HPDE6-E6E7 (cell line): ENCODE measurements at regions not wholly inside any gene's neighbourhood (a gene's known extent, or its start where the extent isn't known, plus 50 kb on each side); places are given as distances from the start of the nearest gene placed in this dataset.
"Not testable (repeated sequence)": the region's sequence is repeated elsewhere in the genome, so short reads cannot be mapped to it uniquely, and the experiment has no call there.

Experiments used
- DNase-seq: peaks from one replicate; pipeline ENCODE4 v3.0.0; 2011; ENCODE audit warnings: missing footprints; ENCODE audit errors: extremely low spot score

GRCh38 chr4:148955564-148956297, 513.5 kb upstream of the NR3C2 start:
- no peak for DNase-seq

GRCh38 chr4:148954011-148954749, 512.0 kb upstream of the NR3C2 start:
- DNase-seq = no peak

GRCh38 chr4:148951346-148951745, 509.1 kb upstream of the NR3C2 start:
- no peak for DNase-seq

DNA sequence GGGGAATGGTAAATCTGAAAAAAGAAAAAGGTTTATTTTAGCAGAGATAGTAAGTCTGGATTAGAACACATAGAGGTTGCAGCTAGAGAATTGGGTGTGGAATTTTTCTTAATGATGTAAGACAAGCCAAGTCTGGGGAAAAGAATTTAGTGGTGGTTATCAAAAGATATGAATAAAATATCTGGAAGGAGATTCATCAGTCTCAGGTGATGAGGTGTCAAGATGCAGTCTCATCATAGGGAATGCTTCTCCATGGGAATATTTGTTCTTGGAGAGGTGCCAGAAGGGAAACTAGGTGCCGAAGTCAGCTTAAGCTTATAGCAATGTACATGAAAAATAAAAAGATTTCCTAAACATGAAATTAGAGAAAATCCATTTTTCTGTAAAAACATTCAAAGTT, 504.1 kb upstream of the NR3C2 start:
- DNase-seq = no peak

GRCh38 chr4:148944839-148945219, 502.6 kb upstream of the NR3C2 start:
- DNase-seq = no peak

- no peak for DNase-seq
Observed at GRCh38 chr4:148944136-148944838, 502.1 kb upstream of the NR3C2 start.

DNA sequence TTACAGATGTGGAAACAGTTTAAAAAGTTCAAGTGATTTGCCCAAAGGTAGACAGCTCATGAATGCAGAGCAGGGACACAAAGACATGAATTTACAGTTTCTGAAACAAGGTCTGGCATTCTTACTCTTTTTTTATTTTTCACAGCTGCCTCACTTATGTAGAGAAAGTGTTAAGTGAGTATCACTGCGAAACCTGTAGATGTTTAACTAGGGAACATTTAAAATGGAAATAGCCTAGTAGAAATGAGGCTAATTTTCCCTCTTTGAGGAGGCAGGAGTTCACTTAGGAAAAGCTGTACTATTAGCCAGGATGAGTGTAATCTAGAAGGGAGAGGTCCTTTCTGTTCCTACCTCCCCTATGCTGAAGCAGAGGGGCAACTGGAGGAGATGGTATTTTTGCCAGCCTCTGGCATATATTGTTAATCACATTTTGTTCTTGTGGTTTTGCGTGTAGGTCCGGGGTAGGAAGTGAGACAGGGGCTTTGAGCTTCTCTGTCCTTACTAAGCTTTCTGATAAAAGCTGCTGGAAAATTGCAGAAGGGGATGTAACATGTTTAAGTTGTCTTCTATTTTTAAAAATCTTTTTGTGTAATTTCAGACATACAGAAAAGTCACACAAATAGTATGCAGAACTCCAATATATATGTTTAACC, 492.8 kb upstream of the NR3C2 start:
- no peak for DNase-seq

GRCh38 chr4:148926276-148927260, 484.4 kb upstream of the NR3C2 start:
- DNase-seq = no peak

GRCh38 chr4:148923881-148924280, 481.7 kb upstream of the NR3C2 start:
- DNase-seq = no peak

- DNase-seq = no peak
Observed at GRCh38 chr4:148922497-148922896, 480.3 kb upstream of the NR3C2 start.

GRCh38 chr4:148914734-148915133, 472.5 kb upstream of the NR3C2 start:
- DNase-seq = no peak

GRCh38 chr4:148914301-148914700, 472.1 kb upstream of the NR3C2 start:
- no peak for DNase-seq

- DNase-seq = no peak
Observed at GRCh38 chr4:148903388-148903787, 461.2 kb upstream of the NR3C2 start.

- no peak for DNase-seq
Observed at GRCh38 chr4:148901075-148901705, 459.0 kb upstream of the NR3C2 start.

DNA sequence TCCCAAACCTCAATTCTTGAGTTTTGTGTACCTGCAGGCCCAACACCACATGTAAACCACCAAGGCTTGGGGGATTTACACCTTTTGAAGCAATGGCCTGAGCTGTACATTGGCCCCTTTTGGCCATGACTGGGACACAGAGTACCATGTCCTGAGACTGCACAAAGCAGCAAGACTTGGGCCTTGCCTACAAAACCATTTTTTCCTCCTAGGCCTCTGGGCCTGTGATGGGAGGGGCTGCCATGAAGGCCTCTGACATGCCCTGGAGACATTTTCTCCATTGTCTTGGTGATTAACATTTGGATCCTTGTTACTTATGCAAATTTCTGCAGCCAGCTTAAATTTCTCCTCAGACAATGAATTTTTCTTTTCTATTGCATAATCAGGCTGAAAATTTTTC, 455.9 kb upstream of the NR3C2 start:
- not testable (repeated sequence) for DNase-seq

- no peak for DNase-seq
Observed at GRCh38 chr4:148893095-148893494, 450.9 kb upstream of the NR3C2 start.

DNA sequence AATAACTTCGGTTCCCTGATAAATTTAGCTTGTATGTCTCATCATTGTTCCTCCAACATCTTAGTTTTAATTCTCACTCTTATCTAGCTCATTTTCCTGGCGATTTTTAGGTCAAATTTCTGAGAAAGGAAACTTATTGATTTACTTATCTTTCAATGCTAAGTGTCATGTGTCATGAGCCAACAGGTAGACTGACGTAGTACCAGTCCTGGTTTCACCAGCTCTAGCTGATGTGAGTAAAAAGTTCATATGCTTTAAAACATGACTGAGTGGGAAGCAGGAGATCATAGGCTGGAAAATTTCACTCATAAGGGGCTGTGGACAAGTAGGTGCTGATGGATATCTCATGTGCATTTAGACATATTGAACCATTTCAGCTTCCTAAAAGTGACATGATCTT, 441.7 kb upstream of the NR3C2 start:
- DNase-seq = no peak

DNA sequence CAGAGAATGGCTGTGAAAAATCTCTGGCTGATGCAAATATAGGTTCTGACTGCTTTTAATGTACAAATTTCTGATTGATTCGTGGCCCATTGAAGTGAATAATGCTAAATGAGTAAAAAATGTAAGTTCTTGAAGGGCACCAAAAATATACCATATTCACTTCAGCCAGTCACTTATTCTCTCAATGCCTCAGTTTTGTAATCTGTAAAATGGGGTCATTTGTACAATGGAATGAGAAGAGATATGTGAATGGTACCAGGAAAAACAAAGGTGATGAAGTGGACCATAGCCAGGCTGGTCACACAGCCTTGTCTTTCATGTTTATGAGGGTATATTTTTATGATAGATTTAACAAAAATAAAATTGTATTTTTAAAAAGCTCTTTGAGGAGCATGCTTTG, 441.2 kb upstream of the NR3C2 start:
- no peak for DNase-seq

DNA sequence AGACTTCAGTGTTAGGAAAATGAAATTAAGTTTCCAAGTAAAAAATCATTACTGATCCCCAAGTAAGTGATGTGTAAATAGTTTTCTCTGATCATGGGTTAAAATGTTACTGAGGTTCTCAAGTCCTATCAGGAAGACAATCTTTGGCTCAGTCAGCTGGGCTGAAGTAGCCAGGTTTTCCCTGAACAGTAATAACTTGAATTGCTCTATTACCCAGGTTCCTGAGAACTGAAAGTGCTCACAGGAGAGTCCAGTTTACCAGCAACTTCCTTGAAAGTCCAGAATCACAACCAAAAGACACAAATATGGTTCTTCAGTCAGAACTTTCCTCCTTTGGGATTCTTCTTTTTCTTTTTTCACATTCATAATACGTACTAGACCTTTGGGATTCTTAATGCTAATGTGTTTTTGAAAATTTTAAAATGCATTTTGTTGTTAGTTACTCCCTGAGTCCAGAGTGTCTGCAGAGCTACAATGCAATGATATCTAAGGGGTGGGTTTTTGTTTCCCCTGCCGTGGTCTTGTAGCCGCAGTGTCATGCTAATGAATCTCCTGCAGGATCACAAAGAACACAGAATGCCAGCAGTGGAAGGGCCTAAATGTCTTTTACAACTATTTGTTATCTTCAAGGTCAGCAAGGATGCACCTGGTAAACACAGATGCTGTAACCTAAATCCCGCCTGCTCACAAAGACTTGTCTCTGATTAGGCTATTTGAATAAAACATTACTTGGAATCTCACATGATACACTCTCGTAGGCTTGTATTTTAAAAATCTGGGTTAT, 439.8 kb upstream of the NR3C2 start:
- no peak for DNase-seq

DNA sequence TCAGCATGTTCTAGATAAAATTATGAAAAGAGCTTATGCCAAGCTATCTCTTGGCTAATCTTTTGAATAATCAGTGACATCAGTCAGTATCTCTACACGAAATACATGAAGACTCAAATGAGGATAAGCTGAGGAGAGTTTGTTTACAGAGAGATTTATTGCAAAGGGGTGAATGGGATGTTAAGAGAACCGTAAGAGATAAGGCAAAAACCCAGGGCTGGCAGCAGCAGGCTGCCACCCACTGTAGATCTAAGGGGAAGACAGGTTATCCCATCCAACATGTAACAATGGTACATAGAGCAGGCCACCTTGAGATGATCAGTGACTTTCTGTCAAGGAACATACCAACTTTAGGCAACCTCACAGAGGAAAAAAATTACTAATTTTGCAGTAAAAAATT, 432.1 kb upstream of the NR3C2 start:
- no peak for DNase-seq
